HCT116 (cell line): ENCODE measurements at regions not wholly inside any gene's neighbourhood (a gene's known extent, or its start where the extent isn't known, plus 50 kb on each side); places are given as distances from the start of the nearest gene placed in this dataset.

Source experiments
- ATAC-seq: fragments of 200-7000 bp; cut with Tn5 transposase; 2 replicates; pipeline ENCODE4 v1.9.1; 2020; ENCODE audit warnings: mild to moderate bottlenecking, moderate library complexity
- BruUV-seq: library from RNA; stranded (reverse); fragments of 400-500 nt; replicated peaks from 2 replicates; lab custom pipeline; 2021; lab: Mats Ljungman, UMichigan
- CTCF ChIA-PET: fragments of 300-600 bp; sonication (Branson Sonifier 250); formaldehyde crosslinking; loops from one replicate; lab custom pipeline; 2021; ENCODE audit warnings: antibody characterized with exemption; lab: Charles Lee
- POLR2A ChIA-PET: fragments of 300-600, 350-600 bp; sonication (Branson Sonifier 250); formaldehyde crosslinking; loops from one replicate; lab custom pipeline; 2021; ENCODE audit warnings: antibody characterized with exemption; lab: Charles Lee
- RAD21 ChIA-PET, 2 experiments: fragments of 300-600 bp; sonication (Branson Sonifier 250); formaldehyde crosslinking; loops; one replicate each; lab custom pipeline; 2023; ENCODE audit warnings: low total read pairs in 2 of 2; ENCODE audit not compliant: uncharacterized antibody in 2 of 2, unreplicated experiment in 2 of 2, low non-redundant PET in 1 of 2; lab: Charles Lee
- DNase-seq: peaks from one replicate; pipeline ENCODE4 v3.0.0-alpha.2; 2010; ENCODE audit warnings: low read depth, low spot score
- H2AFZ ChIP-seq: fragments of 200-600 bp; shearing (Covaris generic), sonication (generic); 2 replicates; pipeline ENCODE4 v1.6.1; 2017; ENCODE audit warnings: low read depth, mixed run types, mixed read lengths, antibody characterized with exemption, low read length; ENCODE audit not compliant: poor library complexity, severe bottlenecking
- H3K27ac ChIP-seq: 2 replicates; pipeline ENCODE4 v1.5.1; 2012; ENCODE audit warnings: low read depth, low read length
- H3K27me3 ChIP-seq: fragments of 200-600 bp; sonication (generic); 2 replicates; pipeline ENCODE4 v1.6.1; 2016; ENCODE audit warnings: mixed run types, low read length, mixed read lengths; ENCODE audit not compliant: insufficient read depth
- H3K36me3 ChIP-seq, 2 experiments: fragments of 200-500 bp in 1 of 2; fragments of 200-600 bp in 1 of 2; sonication (Bioruptor generic) in 1 of 2; sonication (generic) in 1 of 2; 2 replicates each; pipeline versions ENCODE4 v1.5.1 to v1.6.1; 2014 to 2016; ENCODE audit warnings: low read length in 2 of 2, inconsistent platforms in 1 of 2, mixed read lengths in 1 of 2, mixed run types in 1 of 2; ENCODE audit not compliant: insufficient read depth in 2 of 2, control insufficient read depth in 1 of 2
- H3K4me1 ChIP-seq, 2 experiments: fragments of 200-600 bp in 1 of 2; sonication (generic) in 1 of 2; 2 replicates each; pipeline versions ENCODE4 v1.5.1 to v1.6.1; 2012 to 2017; ENCODE audit warnings: low read length in 2 of 2, inconsistent platforms in 1 of 2, mild to moderate bottlenecking in 1 of 2, mixed read lengths in 1 of 2, mixed run types in 1 of 2, moderate library complexity in 1 of 2; ENCODE audit not compliant: insufficient read depth in 2 of 2, control insufficient read depth in 1 of 2
- H3K4me2 ChIP-seq: fragments of 200-600 bp; sonication (generic); 2 replicates; pipeline ENCODE4 v1.6.1; 2017; ENCODE audit warnings: mixed run types, low read length, mixed read lengths
- H3K4me3 ChIP-seq, 2 experiments: fragments of 200-600 bp in 1 of 2; sonication (generic) in 1 of 2; replicated peaks in 1 of 2; 2 replicates each; pipeline ENCODE4 v1.5.1; 2011 to 2016; ENCODE audit warnings: low read length in 2 of 2, control low read depth in 1 of 2, low read depth in 1 of 2, mild to moderate bottlenecking in 1 of 2, mixed read lengths in 1 of 2, mixed run types in 1 of 2
- H3K79me2 ChIP-seq: fragments of 200-600 bp; sonication (generic); 2 replicates; pipeline ENCODE4 v1.6.1; 2017; ENCODE audit warnings: mild to moderate bottlenecking, mixed run types, low read length, moderate library complexity, mixed read lengths; ENCODE audit not compliant: insufficient read depth
- H3K9ac ChIP-seq: fragments of 200-600 bp; sonication (generic); 2 replicates; pipeline ENCODE4 v1.6.1; 2016; ENCODE audit warnings: low read length, mixed read lengths
- H3K9me2 ChIP-seq: fragments of 200-600 bp; sonication (generic), shearing (Covaris generic); 2 replicates; pipeline ENCODE4 v1.6.1; 2017; ENCODE audit warnings: mixed run types, mild to moderate bottlenecking, moderate library complexity; ENCODE audit not compliant: insufficient read depth
- H3K9me3 ChIP-seq, 2 experiments: fragments of 200-500 bp in 1 of 2; fragments of 200-600 bp in 1 of 2; sonication (Bioruptor generic) in 1 of 2; sonication (generic) in 1 of 2; 2 replicates each; pipeline ENCODE4 v1.6.1; 2014 to 2017; ENCODE audit warnings: low read length in 2 of 2, mixed read lengths in 2 of 2, inconsistent platforms in 1 of 2, low read depth in 1 of 2, mild to moderate bottlenecking in 1 of 2, mixed run types in 1 of 2, moderate library complexity in 1 of 2; ENCODE audit not compliant: control insufficient read depth in 1 of 2, insufficient read depth in 1 of 2
- H4K20me1 ChIP-seq: fragments of 200-600 bp; sonication (generic), shearing (Covaris generic); 2 replicates; pipeline ENCODE4 v1.6.1; 2017; ENCODE audit warnings: mixed run types, mild to moderate bottlenecking, moderate library complexity; ENCODE audit not compliant: insufficient read depth
- CBX3 ChIP-seq: IDR thresholded peaks from 2 replicates; pipeline ENCODE4 v1.6.1; 2012; ENCODE audit warnings: low read depth
- CEBPB ChIP-seq: IDR thresholded peaks from 2 replicates; pipeline ENCODE4 v1.6.1; 2012; ENCODE audit warnings: low read depth
- EZH2 ChIP-seq: fragments of 200-600 bp; sonication (generic); IDR thresholded peaks from 2 replicates; pipeline ENCODE4 v1.6.1; 2017; ENCODE audit warnings: antibody characterized with exemption, mixed run types
- JUND ChIP-seq: IDR thresholded peaks from 2 replicates; pipeline ENCODE4 v1.6.1; 2012
- POLR2A ChIP-seq: IDR thresholded peaks from 2 replicates; pipeline ENCODE4 v1.7.0; 2011; ENCODE audit warnings: borderline replicate concordance; ENCODE audit not compliant: insufficient read depth, insufficient read length; ENCODE audit errors: extremely low read depth
- POLR2AphosphoS5 ChIP-seq: IDR thresholded peaks from 2 replicates; pipeline ENCODE4 v1.6.1; 2011; ENCODE audit warnings: mild to moderate bottlenecking, low read depth, low read length, moderate library complexity
- REST ChIP-seq: IDR thresholded peaks from 2 replicates; pipeline ENCODE4 v1.6.1; 2012; ENCODE audit warnings: low read depth
- SIN3A ChIP-seq: IDR thresholded peaks from 2 replicates; pipeline ENCODE4 v1.6.1; 2012; ENCODE audit warnings: low read depth
- SP1 ChIP-seq: IDR thresholded peaks from 2 replicates; pipeline ENCODE4 v1.6.1; 2012; ENCODE audit warnings: low read depth
- ZNF274 ChIP-seq: fragments of 200-500 bp; sonication (Bioruptor generic); IDR thresholded peaks from 2 replicates; pipeline ENCODE4 v1.6.1; 2014; ENCODE audit warnings: mild to moderate bottlenecking, low read depth, low read length, inconsistent platforms
- intact Hi-C: fragments of 100-400 bp; cut with micrococcal nuclease; formaldehyde crosslinking; loops from 2 replicates; pipeline ENCODE4 v1.10.0; 2022
- TF ChIP-seq, protein P1 (sequence below), 3 experiments: fragments of 200-600 bp in 1 of 3; sonication (generic) in 1 of 3; IDR thresholded peaks in 2 of 3; conservative IDR thresholded peaks in 1 of 3; 2 replicates each; pipeline ENCODE4 v1.5.1; 2012 to 2017; ENCODE audit warnings: low read depth in 2 of 3, low read length in 2 of 3, antibody characterized with exemption in 1 of 3, borderline replicate concordance in 1 of 3, control low read depth in 1 of 3, mild to moderate bottlenecking in 1 of 3, mixed read lengths in 1 of 3, mixed run types in 1 of 3, moderate library complexity in 1 of 3; ENCODE audit not compliant: insufficient read depth in 1 of 3

DNA sequence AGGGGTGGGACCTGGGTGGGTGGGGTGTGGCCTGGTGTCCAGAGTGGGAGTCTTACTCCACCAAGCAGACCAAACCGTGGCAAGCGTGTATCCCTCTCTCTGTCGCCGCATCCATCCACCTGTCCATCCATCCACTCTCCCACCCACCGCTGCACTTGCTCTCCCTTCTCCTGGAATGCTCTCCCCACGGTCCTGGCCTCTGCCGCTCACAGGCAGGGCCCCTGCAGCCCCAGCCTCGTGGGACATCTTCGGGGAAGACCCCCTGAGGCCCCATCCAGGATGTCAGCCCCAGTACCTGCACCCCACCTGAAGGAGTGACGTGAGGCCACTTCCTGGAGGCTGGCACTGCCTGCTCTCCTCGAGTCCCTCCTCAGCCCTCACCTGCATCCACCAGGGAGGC is 189.5 kb upstream of the GSE1 start:
- POLR2A ChIA-PET: no interaction called here
- Histone ChIP-seq H2AFZ (no peak overlapping the region), H3K4me2 (no peak overlapping the region), H3K9me3 (no peaks in the 10 kb centered on the region), H3K9ac (no peak overlapping the region), H3K4me1 (no peaks in the 10 kb centered on the region), H4K20me1 (no peaks in the 10 kb centered on the region), H3K27me3 (0 out of 2 replicates have a peak, but pooled peaks cover 5% of the 10 kb centered on the region), H3K79me2 (no peaks in the 10 kb centered on the region), H3K4me3 (no peak overlapping the region), H3K36me3 (no peaks in the 10 kb centered on the region), H3K27ac (no peak overlapping the region), H3K9me2 (no peaks in the 10 kb centered on the region)
- CTCF ChIA-PET: interaction anchor here (1.5 kb wide), 1 partner anchor 309 kb away, joined by 3 read pairs; no protein-coding TSS in a partner anchor
- no peak for ATAC-seq
- RAD21 ChIA-PET: no interaction called here
- intact Hi-C loops: loop anchor here (10.0 kb wide), 1 partner anchor 131 kb away; no protein-coding TSS in a partner anchor
- TF ChIP-seq SP1: no peak
- TF ChIP-seq POLR2A: no peak
- TF ChIP-seq REST: no peak
- no peak for TF ChIP-seq EZH2
- TF ChIP-seq CBX3: no peak
- TF ChIP-seq, protein P1, sequence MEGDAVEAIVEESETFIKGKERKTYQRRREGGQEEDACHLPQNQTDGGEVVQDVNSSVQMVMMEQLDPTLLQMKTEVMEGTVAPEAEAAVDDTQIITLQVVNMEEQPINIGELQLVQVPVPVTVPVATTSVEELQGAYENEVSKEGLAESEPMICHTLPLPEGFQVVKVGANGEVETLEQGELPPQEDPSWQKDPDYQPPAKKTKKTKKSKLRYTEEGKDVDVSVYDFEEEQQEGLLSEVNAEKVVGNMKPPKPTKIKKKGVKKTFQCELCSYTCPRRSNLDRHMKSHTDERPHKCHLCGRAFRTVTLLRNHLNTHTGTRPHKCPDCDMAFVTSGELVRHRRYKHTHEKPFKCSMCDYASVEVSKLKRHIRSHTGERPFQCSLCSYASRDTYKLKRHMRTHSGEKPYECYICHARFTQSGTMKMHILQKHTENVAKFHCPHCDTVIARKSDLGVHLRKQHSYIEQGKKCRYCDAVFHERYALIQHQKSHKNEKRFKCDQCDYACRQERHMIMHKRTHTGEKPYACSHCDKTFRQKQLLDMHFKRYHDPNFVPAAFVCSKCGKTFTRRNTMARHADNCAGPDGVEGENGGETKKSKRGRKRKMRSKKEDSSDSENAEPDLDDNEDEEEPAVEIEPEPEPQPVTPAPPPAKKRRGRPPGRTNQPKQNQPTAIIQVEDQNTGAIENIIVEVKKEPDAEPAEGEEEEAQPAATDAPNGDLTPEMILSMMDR (IDR thresholded peaks at IDR 0.05 in 2 of 3, conservative IDR thresholded peaks at IDR 0.05 in 1 of 3; ENCODE audit: borderline replicate concordance in 1 of 3, insufficient read depth in 1 of 3, low read depth in 2 of 3, low read length in 2 of 3): no peak
- no peak for TF ChIP-seq POLR2AphosphoS5
- TF ChIP-seq CEBPB: no peak
- TF ChIP-seq JUND: no peak
- TF ChIP-seq SIN3A: no peak
- TF ChIP-seq ZNF274: no peak
- no peak for DNase-seq
- no TSS peak for BruUV-seq
